HTR-8/SVneo (cell line): ENCODE measurements at regions not wholly inside any gene's neighbourhood (a gene's known extent, or its start where the extent isn't known, plus 50 kb on each side); places are given as distances from the start of the nearest gene placed in this dataset.

Experiments
- DNase-seq: peaks from one replicate; pipeline ENCODE4 v3.0.0; 2011; ENCODE audit warnings: low spot score, mixed read lengths; ENCODE audit not compliant: insufficient read length
- FAIRE-seq: peaks from 2 replicates; lab custom pipeline; 2011; peaks lifted over from hg19 to GRCh38; lab: Jason Lieb, UNC

GRCh38 chr20:12409501-12409900 lies 491.8 kb downstream of the BTBD3 start:
- no peak for DNase-seq
- FAIRE-seq = no peak

GRCh38 chr20:12410783-12411182 lies 493.1 kb downstream of the BTBD3 start:
- no peak for FAIRE-seq
- DNase-seq = no peak

DNA sequence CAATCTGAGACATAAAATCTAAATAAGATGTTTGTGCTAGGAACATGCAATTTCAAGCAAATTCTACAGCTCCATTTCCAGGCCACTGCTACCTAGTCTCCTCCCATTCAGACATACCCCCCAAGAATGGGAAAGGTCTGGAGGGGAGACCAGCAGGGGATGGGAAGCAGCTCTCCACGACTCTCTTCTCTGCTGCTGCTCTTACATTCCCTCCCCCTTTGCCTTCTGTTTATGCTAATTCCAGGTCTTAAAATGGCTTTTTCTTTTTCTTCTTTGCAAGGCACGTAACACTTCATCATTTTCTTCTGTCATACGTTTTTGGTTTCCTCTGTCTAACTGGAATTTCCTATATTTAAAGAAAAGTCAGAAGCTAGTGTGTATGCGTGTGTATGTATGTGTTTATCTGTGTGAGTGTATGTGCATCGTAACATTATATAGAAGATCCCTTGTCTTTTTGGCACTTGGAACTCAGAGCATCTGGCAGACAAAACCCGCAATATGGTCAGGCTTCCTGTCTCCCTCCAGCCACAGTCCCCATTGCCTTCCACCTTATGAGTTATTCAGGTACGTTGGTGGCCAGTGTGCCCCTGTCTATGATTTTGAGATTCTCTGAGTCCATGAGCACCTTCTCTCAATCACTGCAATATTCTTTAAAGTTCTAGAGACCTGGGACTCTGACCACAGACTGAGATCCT lies 493.7 kb downstream of the BTBD3 start:
- FAIRE-seq (no peak), DNase-seq (no peak)

DNA sequence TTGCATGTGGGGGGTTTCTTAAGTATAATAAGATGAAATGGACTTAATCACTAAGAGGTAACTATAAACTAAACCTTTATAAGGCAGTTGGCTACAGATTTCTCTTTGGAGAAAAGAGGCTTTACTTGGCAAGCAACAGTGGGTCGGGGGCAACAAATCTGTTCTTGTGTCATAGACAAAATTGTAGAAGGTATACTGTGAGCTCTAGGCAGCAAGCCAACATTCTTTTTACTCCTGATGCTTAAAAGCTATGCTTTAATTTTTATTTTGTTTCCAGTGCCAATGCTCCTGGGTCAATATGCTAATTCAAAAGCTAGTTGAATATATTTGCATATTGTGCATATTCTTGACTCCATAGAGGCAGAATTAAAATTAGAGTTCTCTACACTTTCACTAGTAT lies 495.4 kb downstream of the BTBD3 start:
- FAIRE-seq (no peak), DNase-seq (no peak)

GRCh38 chr20:12414446-12415274 lies 497.0 kb downstream of the BTBD3 start:
- no peak for DNase-seq

DNA sequence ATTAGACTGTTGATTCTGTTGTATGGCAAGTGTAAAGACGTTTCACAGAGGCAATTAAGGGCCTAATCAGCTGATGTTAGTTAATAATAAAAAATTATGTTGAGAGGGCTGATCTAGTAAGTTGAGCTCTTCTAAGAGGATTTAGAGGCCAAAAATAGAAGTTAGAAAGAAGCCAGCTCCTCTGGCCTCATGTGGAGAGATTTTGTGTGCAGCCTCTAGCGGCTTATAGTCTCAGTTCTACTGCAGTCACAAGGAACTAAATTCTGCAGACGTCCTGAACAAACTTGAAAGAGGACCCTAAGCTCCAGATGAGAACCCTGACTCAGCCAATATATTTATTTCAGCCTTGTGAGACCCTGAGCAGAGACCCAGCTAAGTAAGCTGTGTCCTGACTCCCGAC lies 498.6 kb downstream of the BTBD3 start:
- DNase-seq = no peak
- FAIRE-seq = no peak

More at GRCh38 chr20:12414446-12415274, 497.0 kb downstream of the BTBD3 start:
- no peak for FAIRE-seq

DNA sequence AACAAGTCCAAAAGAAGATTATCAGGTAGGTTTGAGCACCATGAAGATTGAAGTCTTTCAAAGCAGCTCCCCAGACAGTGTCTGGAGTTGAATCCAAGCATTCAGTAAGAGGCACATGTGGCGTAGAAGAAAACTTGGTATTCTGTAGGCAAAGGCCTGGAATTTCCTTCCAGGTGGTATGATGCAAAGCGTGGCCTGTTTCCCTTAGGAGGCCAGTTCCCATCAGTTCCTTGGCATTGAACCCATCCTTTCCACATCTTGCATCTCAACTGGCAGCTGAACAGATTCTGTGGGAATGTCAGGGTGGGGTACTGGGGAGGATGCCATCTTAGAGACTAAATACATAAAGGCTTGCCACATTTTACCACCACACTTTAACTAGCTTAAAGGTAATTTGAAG lies 516.0 kb downstream of the BTBD3 start:
- DNase-seq (no peak), FAIRE-seq (no peak)

GRCh38 chr20:12434672-12435071 lies 517.0 kb downstream of the BTBD3 start:
- no peak for FAIRE-seq

DNA sequence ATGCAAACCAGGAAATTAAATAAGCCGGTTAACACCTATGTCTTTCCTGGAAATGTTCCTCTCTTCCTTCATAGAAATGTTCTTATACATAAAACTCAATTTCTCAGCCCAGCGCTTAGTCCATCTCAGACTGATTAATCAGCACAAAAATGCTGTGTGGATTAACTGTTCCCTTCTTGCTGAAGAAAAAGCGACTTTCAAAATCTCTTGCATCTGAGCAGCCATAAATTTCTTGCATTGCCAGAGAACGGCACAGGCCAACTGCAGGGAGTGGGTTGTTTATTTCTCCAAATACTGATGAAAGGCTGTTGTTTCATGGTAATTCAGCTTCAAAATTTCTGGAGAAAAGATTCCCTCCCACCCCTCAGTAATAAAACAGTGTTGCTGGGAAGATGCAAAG lies 517.6 kb downstream of the BTBD3 start:
- FAIRE-seq (no peak), DNase-seq (no peak)

More at GRCh38 chr20:12434672-12435071, 517.0 kb downstream of the BTBD3 start:
- DNase-seq = no peak

GRCh38 chr20:12453711-12454110 lies 536.0 kb downstream of the BTBD3 start:
- FAIRE-seq (no peak), DNase-seq (no peak)

GRCh38 chr20:12455148-12455547 lies 537.5 kb downstream of the BTBD3 start:
- no peak for DNase-seq
- no peak for FAIRE-seq

DNA sequence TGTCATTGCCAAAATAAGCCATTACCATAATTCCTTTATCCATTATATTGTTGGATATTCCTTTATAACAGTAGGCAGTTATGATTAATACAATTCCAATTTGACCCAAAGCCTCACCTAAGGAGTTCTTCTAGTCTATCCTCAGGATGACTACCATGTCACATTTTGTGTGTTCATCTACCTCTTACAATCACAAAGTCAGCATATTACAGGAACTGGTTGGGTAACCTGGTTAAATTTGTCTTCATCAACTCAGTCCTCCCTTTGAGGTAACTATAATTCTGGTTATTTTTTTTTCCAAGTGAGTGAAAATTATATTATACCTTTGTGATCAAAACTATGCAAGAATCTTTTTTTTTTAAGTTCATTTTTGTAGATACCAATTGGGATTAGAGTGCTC lies 540.5 kb downstream of the BTBD3 start:
- DNase-seq (no peak), FAIRE-seq (no peak)

GRCh38 chr20:12464036-12464435 lies 544.7 kb upstream of the SPTLC3 start:
- FAIRE-seq = no peak
- DNase-seq = no peak

DNA sequence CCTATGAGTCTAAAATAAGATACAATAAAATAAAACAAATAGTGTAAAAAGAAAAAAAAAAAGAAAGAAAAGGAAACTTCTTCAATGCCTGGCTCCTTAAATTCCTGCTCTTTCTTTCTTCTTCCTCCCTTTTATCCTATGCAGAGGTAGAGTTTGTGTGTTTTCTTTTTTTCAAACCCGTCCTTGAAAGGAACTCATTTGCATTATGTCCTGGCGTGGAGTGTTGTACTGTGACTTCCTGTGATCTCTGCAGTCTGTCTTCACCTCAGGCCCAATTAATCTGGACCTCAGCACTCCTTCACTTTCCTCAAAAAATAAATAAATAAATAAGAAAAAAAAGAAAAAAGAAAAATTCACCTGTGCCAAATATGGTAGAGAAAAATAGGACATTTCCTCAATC lies 541.9 kb upstream of the SPTLC3 start:
- DNase-seq = no peak
- no peak for FAIRE-seq

GRCh38 chr20:12467758-12468157 lies 541.0 kb upstream of the SPTLC3 start:
- no peak for FAIRE-seq
- no peak for DNase-seq

DNA sequence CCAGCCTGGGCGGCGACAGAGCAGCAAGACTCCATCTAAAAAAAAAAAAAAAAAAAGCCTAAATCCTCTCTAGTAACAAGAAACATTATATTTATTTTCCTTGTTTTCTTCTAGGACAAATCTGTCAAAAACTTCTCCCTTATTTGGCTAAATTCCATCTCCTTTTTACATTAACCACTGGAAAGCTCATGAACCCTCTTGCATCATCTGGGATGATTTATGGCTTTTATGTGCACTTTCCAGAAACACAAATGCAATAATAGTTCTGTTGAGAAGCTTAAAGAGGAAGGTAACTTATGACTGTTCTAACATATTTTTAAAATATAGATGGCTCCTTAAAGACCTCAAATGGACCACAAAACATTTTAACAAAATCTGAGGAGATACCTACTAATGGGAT lies 526.1 kb upstream of the SPTLC3 start:
- DNase-seq = no peak
- FAIRE-seq = no peak

DNA sequence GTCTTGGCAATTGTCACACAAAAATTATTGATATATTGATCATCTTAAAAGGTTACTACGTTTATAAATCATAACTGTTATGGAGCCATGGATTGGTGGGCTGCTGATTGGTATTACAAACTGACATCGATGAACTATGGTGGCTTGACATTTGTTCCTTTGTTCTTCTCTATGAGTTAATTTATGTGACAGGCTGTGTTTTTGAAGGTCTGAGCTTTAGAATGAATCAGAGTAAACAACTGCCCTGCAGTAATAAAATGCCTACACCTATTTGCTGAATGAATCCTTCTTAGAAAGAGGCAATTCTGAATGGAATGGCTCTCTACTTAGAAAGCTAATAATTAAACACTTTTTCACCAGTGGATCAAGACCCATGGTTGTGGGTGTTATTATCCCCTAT lies 506.3 kb upstream of the SPTLC3 start:
- FAIRE-seq (no peak), DNase-seq (no peak)

GRCh38 chr20:12504779-12505178 lies 504.0 kb upstream of the SPTLC3 start:
- no peak for FAIRE-seq
- no peak for DNase-seq

DNA sequence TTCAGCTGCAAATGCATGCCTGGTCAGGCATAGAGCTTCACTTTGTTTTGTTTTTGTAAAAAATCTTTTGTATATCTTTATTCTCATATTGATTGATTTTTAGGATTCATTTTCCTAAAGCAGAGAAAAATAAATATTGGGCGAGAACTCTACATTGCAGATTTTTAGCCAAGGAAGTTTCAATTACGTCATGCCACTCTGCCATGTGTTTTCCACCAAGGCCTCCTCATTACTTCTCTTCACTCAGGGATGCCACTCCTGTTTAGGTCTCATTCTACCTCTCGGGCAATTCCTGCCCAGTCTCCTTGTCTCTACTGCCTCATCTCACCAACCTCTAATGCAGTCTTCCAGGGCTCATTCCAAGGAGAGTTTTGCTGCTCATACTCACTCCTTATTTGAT lies 497.3 kb upstream of the SPTLC3 start:
- FAIRE-seq = no peak
- no peak for DNase-seq

GRCh38 chr20:12512755-12513154 lies 496.0 kb upstream of the SPTLC3 start:
- DNase-seq (no peak), FAIRE-seq (no peak)

DNA sequence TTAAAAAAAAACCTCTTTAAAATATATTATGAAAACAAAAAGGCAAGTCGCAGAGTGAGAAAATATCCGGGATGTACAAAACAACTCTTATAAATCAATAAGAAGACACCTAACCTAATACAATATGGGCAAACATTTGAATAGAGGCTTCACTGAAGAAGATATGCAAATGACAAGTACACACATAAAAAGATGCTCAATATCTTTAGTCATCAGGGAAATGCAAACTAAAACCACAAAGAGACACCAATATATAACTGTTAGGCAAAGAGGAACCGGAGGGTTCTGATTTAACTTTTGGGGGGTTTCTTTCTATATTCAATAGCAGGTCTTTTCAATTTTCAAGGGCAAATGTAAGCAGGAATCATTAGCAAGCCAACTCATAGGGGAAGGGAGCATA lies 480.7 kb upstream of the SPTLC3 start:
- no peak for DNase-seq
- no peak for FAIRE-seq

- no peak for FAIRE-seq
- DNase-seq = no peak
Observed at GRCh38 chr20:12528591-12529041, 480.2 kb upstream of the SPTLC3 start.
